Kidney tubule cell (primary cell): ENCODE measurements at regions not wholly inside any gene's neighbourhood (a gene's known extent, or its start where the extent isn't known, plus 50 kb on each side); places are given as distances from the start of the nearest gene placed in this dataset.
A peak's percentile ranks its signal among the peaks of the same experiment; 100 is the strongest.
"Not testable (repeated sequence)": the region's sequence is repeated elsewhere in the genome, so short reads cannot be mapped to it uniquely, and the experiment has no call there.

Source experiments
- DNase-seq: peaks from one replicate; pipeline ENCODE4 v3.0.0-alpha.2; 2018; ENCODE audit warnings: low spot score

DNA sequence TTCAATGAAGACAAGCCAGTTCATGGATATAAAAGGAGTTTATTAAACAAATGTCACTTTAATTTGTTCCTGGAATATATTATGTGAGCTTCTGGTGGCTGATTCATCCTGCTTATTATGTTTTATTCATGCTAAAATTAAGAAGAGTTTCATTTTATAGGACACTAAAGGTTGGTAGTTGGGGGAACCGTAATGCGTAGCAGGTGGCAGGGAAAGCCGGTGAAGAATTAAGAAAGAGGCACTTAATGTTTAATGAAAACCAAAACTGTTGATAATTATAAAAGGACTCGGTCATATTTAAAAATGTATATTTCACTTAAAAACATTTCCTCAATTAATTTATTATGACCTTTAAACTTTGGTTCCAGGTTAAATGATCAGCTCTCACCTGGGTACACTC is 94.3 kb downstream of the XKR3 start:
- DNase-seq = not testable (repeated sequence)

DNA sequence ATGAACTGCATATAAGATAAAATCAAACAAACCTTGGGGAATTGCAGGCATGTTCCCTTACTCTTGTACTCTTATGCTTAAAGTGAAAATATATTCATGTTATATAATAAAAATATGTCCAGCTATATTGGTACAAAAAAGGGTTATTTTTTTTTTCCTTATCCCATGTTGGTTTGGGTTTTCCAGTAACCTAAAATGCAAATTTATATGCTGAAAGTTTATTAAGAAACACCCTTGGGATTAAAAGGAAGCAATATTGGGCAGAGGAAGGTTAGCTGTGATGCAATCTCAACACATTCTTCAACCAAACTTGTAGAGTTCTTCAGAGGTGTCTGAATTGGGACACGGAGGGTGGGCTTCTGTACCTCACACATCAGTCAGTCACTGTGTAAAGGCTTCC is 97.7 kb downstream of the XKR3 start:
- DNase-seq = not testable (repeated sequence)

- not testable (repeated sequence) for DNase-seq
Observed at GRCh38 chr22:16723241-16723640, 102.0 kb downstream of the XKR3 start.

DNA sequence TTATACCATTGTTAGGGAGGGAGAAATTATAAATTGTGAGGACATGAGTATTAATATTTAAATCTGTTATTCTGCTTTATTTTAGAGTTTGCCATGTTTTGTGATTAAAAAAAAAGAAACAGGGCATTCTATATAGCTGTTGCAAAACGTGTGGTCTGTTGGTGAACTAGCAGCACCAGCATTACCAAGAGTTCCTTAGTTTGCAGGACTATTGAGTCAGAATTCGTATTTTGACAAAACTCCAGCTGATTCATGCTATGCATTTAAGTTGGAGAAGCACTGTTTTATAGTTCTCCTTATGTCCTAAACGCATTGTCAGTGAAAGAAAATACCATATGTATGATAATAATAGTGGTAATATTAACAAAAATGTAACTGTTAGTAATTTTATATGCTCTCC is 102.6 kb downstream of the XKR3 start:
- not testable (repeated sequence) for DNase-seq

DNA sequence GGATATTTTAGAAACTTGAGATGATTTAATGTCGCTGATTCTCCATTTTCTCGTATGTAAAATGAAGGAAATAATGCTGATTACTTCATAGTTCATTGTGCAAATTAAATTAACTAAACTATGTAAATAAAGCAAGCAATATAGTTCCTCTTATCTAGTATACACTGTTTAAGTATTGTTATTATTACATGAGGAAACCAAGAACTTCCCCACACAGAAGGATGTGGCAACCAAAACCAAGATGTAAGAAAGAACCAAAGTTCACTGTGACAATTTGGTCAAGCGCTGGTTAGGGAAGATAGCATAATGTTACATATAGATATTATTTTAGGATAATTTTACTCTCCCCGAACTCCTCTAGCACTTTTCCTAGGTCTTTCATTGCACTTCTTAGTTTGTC is 103.2 kb downstream of the XKR3 start:
- no peak for DNase-seq

DNA sequence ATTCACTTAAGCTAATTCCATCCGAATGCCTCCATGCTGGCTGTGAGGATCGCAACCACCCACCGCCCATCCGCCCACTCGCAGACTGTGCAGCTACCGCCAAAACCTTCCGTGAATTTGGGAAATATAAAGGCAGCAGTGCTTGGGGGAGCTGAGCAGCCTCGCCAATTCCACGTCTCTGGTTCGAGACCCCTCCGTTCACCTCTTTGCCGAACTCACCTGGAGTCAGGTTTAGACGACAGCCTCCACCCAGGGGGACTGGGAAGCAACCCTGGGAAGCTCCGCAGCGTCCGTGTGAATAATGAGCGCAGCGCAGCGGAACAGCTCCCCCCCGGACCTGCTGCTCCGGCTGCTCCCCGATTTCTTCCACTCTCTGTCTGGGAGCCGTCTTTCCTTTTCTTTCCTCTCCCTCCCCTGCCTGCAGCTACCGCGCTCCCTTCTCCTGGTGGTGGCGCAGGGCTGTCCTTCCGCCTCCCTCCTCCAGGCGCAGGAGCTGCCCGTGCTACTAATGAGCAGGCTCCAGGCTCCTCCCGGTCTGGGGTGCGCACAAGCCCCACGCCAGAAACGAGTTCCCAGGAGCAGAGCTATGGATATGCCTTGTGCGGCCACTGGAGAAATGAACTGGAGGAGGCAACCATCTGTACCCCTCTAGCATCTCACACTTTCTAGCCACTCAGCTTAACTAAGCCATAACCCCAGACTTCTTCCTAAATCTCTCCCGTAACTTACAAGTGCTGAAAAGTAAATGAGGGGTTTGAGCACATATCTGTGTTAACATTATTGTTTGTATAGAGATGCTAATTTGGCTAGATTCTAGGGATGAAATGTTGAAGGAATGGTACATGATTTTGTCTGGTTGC is 107.3 kb downstream of the XKR3 start:
- DNase-seq = peak; percentile 61

DNA sequence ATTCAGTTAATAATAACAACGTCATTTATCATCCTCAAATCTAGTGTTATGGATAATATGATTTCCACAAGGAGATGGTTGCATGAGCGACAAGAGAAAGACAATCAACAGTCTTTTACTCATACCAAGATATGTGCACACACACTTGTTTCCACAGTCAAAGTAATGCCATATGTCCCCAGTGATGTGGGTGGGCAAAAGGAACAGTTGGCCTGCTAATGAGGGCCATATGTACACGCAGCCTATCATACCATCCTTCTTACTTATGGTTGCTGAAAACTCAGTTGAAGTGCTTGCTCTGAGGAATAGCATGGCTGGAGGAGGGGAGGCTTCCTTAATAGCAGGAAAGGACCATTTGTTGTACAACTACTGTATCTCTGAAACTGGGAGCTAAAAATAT is 110.6 kb downstream of the XKR3 start:
- DNase-seq = not testable (repeated sequence)

DNA sequence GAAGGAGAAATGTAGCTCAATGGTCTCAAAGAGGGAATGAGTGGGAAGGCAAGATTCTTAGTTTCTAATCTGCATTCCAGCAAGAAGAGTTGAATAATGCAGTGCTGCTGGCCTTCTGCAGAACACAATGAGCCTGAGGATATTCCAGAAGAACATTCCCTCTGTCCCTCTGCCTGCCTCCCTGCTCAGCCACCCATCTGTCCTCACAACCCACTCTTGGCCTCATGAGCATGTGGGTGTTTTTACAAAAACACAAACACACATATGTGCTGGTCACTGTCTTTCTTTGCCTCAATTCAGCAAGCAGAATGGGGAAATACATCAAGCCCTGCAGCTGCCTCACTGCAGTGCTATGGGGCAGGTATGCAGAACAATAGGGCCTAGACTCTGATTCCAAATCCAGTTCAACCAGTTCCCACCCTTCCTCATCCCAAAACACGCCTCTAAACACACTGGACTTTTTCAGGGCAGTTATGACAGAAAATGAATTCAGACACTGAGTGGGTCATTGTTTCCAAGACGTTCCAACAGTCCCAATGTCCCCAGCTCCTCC is 109.8 kb upstream of the CCT8L2 start:
- DNase-seq = not testable (repeated sequence)

DNA sequence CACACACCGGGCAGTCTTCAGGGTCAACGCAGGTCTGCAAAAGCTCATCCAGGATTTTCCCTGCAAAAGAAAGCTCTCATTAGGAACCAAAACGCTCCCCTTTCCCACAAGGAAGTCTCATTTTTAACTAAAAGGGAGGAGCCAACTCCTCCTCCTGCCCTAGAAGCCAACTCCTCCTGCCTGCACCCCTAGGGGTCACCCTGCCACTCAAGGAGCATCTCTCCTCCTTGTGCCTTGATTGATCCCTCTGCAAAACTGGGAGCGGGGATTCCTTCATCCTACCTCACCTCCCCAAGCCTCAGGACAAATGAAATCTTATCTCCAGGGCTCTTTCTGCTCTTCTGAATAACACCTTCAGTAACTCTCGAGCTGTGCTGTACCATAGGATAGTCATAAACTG is 107.8 kb upstream of the CCT8L2 start:
- not testable (repeated sequence) for DNase-seq

DNA sequence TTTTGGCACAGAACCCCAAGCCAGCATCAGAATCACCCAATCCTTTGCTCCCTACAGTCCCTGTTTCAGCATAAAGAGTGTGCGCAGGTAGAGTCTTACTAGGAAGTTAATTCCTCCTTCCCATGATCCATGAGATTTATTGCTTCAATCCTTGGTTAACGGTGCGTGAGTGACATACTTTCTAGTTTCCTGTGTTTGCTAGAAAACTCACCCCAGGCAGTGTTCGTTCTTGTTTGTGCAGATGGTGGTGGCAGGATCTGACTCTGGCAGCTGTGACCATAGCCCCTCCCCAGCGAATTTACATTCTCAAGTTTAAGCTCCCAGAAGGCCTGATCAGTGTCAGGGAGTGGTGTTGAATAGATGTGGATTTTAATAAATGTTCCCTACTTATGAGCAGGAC is 106.7 kb upstream of the CCT8L2 start:
- DNase-seq = peak; percentile 27

DNA sequence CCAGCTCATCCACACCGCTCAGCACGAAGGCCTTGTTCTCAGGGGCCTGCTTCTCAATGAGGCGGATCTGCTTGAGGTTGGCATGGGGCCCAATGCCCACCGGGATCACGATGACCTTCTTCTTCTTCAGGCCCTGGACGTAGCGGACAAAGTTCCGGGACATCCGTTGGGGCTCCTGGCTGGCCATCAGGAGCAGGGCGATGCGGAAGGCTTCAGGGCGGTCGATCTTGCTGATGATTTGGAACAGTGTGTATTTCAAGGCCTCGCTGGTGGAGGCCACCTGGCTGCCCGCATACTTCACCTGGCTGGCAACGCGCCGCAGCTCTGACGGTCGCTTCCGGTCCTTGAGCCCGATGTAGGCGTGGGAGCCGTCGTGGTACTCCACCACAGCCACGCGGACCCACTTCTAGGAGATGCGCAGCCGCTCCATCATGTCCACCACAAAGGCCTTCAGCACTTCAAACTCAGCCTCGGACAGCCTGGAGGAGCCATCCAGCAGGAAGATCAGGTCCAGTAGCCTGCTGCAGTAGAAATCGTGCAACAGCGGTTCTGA is 105.0 kb upstream of the CCT8L2 start:
- not testable (repeated sequence) for DNase-seq

DNA sequence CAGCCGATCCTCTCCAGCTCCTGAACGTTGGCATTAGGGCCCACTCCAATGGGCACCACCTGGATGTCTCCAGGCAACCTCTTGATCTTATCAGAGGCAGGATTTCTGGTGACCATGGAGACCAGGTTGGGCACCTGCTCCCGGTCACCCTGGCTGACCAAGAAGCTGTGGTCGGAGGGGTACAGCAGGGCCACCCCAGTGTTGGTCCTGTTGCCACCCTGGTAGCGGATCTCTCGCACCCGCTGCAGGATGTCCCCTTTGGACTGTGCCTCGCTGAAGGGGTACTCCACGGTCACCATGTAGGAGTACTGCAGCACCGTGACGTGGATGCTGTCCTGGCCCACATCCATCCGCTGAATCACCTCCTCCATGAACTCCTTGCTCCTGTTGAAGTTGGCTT is 104.3 kb upstream of the CCT8L2 start:
- DNase-seq = not testable (repeated sequence)

DNA sequence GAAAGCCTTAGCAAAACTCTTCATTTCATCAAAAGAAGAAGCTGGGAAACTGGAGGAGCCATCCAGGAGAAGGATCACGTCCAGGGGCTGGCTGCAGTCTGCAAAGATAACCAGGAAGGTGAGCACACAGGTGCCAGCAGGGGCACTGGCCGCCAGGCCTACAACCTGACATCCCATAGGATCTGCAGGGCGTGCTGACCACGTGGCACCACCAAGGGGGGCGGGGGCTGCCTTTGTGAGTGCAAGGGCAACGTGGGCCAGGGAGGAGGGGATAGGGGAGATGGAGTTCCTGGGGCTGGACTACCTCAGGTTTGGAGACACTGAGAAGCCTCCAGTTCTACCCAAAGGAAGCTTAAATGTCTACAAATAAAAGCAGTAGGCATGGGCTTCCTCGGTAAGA is 102.7 kb upstream of the CCT8L2 start:
- DNase-seq = no peak

DNA sequence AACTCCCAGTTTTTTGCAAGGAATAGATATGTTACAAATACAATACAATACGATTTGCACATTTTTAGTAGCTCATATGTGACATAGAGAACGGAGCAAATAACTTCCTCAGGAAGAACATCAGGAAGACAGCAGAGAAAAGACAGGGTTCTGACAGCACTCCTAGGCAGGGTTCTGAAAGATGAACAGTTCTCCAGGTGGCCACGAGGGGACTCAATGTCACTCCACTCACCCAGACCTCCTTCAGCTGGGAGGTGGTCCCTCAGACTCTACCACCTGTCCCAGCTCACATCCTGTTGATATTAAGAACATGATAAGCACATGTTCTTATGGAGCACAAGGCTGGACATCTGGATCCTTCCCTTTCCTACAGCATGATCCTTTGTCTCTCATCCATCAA is 101.1 kb upstream of the CCT8L2 start:
- not testable (repeated sequence) for DNase-seq

DNA sequence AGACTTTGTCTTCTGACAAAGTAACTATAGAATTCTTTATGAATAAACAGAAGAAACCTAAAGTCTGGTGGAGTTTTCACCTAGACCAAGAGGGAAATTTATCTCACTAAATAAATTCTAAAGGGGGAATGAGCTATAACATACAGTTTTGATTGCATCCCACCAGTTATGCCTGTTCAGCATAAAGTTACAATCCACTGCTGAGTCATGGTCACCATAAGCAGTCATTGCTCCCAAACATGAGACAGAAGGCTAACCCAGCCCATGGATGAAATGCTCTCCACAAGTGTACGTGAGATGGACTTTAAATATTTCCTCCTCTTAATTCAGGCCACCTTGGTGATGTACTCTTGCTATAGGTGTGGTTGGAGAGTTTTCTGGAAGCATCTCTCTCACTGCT is 96.7 kb upstream of the CCT8L2 start:
- not testable (repeated sequence) for DNase-seq

- not testable (repeated sequence) for DNase-seq
Observed at GRCh38 chr22:16681290-16681689, 88.7 kb upstream of the CCT8L2 start.

GRCh38 chr22:16680209-16680899 is 87.7 kb upstream of the CCT8L2 start:
- not testable (repeated sequence) for DNase-seq

DNA sequence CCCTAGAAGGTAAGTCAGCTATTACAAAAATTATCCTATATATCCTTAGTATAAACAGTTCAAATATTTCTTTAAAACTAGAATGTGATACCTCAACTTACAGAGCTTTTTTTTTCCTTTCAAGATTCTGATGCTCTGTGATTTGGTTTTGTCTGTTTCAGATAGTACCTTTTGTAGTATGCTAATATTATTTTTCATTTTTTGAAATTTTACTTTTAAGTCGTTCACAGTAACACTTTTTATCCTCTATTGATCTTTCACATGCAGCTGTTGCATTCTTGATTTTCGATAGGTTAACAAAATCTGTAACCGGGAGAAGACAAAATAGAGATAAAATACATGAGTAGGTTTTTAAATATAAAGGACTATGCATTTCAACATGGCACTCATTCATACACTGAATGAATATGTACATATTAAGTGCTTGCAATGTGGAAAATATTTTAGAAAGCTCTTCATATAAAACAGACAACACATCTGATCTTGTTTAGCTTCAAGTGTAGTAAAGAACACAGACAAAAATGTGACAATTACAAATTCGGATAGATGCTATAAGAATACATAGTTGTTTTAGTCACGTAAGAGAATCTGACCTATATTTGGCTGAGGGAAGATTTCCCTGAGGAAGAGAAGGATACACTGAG is 86.7 kb upstream of the CCT8L2 start:
- not testable (repeated sequence) for DNase-seq

- not testable (repeated sequence) for DNase-seq
Observed at GRCh38 chr22:16673433-16673832, 80.8 kb upstream of the CCT8L2 start.

- not testable (repeated sequence) for DNase-seq
Observed at GRCh38 chr22:16665610-16666009, 73.0 kb upstream of the CCT8L2 start.

GRCh38 chr22:16662330-16662729 is 69.7 kb upstream of the CCT8L2 start:
- not testable (repeated sequence) for DNase-seq

- not testable (repeated sequence) for DNase-seq
Observed at GRCh38 chr22:16660989-16661388, 68.4 kb upstream of the CCT8L2 start.
